ENCODE measurements at regions not wholly inside any gene's neighbourhood (a gene's known extent, or its start where the extent isn't known, plus 50 kb on each side); places are given as distances from the start of the nearest gene placed in this dataset.
A peak's percentile ranks its signal among the peaks of the same experiment; 100 is the strongest.

- Histone ChIP-seq H3K9me3 (replicated peaks in 1 of 2; ENCODE audit: control insufficient read depth in 1 of 2, insufficient read depth in 1 of 2, low read length in 2 of 2) (no peaks in the 10 kb centered on the region), H3K27ac (ENCODE audit: low read depth in 1 of 2, low read length in 2 of 2) (no peak overlapping the region), H3K4me2 (replicated peaks; ENCODE audit: extremely low read depth, low read length, poor library complexity, severe bottlenecking) (no peak overlapping the region), H3K27me3 (ENCODE audit: control insufficient read depth in 2 of 2, insufficient read depth in 2 of 2, low read length in 2 of 2) (no peaks in the 10 kb centered on the region), H3K9ac (ENCODE audit: insufficient read depth, low read length, poor library complexity, severe bottlenecking) (no peak overlapping the region), H3K4me1 (ENCODE audit: control insufficient read depth in 1 of 2, insufficient read depth in 2 of 2, low read length in 2 of 2) (peaks cover 3 to 6% of the 10 kb centered on the region in 2 donors), H2AFZ (ENCODE audit: insufficient read depth, low read depth, low read length, poor library complexity, severe bottlenecking) (no peak overlapping the region), H3K36me3 (replicated peaks in 1 of 2; ENCODE audit: control insufficient read depth in 1 of 2, insufficient read depth in 2 of 2, low read length in 2 of 2) (no peaks in the 10 kb centered on the region), H3K79me2 (ENCODE audit: insufficient read depth, low read length) (no peaks in the 10 kb centered on the region), H3K4me3 (replicated peaks in 1 of 3; ENCODE audit: low read depth in 2 of 3, low read length in 3 of 3) (no peak overlapping the region), H4K20me1 (ENCODE audit: insufficient read depth, low read length) (no peaks in the 10 kb centered on the region)
- peak in 1 of 3 donors; percentile 13 for DNase-seq
- Mint-ChIP-seq H3K27ac (peak overlapping the region in 1 of 7 donors; percentile 26), H3K4me3 (no peak overlapping the region), H3K36me3 (no peaks in the 10 kb centered on the region), H3K27me3 (ENCODE audit: low read depth in 3 of 3) (peaks cover 6 to 9% (median 6%) of the 10 kb centered on the region in 3 donors), H3K9me3 (no peaks in the 10 kb centered on the region), H3K4me1 (peaks cover 4% of the 10 kb centered on the region)
- 100% methylated on average over 1 of the region's 2 CpGs for WGBS (ENCODE audit: insufficient coverage)
- TF ChIP-seq CTCF (IDR thresholded peaks at IDR 0.05): peak; percentile 73
- intact Hi-C loops (cut with micrococcal nuclease): no loop called here
Measured at GRCh38 chr1:50271968-50272578, 151.2 kb downstream of the DMRTA2 start.

GRCh38 chr1:50271337-50271736 is 151.9 kb downstream of the DMRTA2 start:
- H3K36me3 ChIP-seq (replicated peaks in 1 of 2; ENCODE audit: control insufficient read depth in 1 of 2, insufficient read depth in 2 of 2, low read length in 2 of 2): no peaks in the 10 kb centered on the region
- no peak for TF ChIP-seq CTCF (IDR thresholded peaks at IDR 0.05)
- H2AFZ ChIP-seq (ENCODE audit: insufficient read depth, low read depth, low read length, poor library complexity, severe bottlenecking): no peak overlapping the region
- H3K9ac ChIP-seq (ENCODE audit: insufficient read depth, low read length, poor library complexity, severe bottlenecking): no peak overlapping the region
- H3K4me3 ChIP-seq (replicated peaks in 1 of 3; ENCODE audit: low read depth in 2 of 3, low read length in 3 of 3): no peak overlapping the region
- H3K9me3 ChIP-seq (replicated peaks in 1 of 2; ENCODE audit: control insufficient read depth in 1 of 2, insufficient read depth in 1 of 2, low read length in 2 of 2): no peaks in the 10 kb centered on the region
- no peak overlapping the region for H3K4me2 ChIP-seq (replicated peaks; ENCODE audit: extremely low read depth, low read length, poor library complexity, severe bottlenecking)
- no peaks in the 10 kb centered on the region for H4K20me1 ChIP-seq (ENCODE audit: insufficient read depth, low read length)
- H3K4me1 ChIP-seq (ENCODE audit: control insufficient read depth in 1 of 2, insufficient read depth in 2 of 2, low read length in 2 of 2): peaks cover 10 to 13% of the 10 kb centered on the region in 2 donors
- Mint-ChIP-seq H3K36me3 (no peaks in the 10 kb centered on the region), H3K9me3 (no peaks in the 10 kb centered on the region), H3K27ac (no peak overlapping the region), H3K27me3 (ENCODE audit: low read depth in 3 of 3) (peaks cover 4 to 9% (median 9%) of the 10 kb centered on the region in 3 donors), H3K4me3 (no peak overlapping the region), H3K4me1 (peaks cover 10% of the 10 kb centered on the region)
- WGBS (ENCODE audit: insufficient coverage): 76% methylated on average over 2 of the region's 2 CpGs
- intact Hi-C loops (cut with micrococcal nuclease): no loop called here
- no peaks in the 10 kb centered on the region for H3K79me2 ChIP-seq (ENCODE audit: insufficient read depth, low read length)
- DNase-seq: no peak
- H3K27me3 ChIP-seq (ENCODE audit: control insufficient read depth in 2 of 2, insufficient read depth in 2 of 2, low read length in 2 of 2): no peaks in the 10 kb centered on the region
- no peak overlapping the region for H3K27ac ChIP-seq (ENCODE audit: low read depth in 1 of 2, low read length in 2 of 2)

Measured in CD14-positive monocyte (primary cell).